MM.1S (cell line): ENCODE measurements at regions not wholly inside any gene's neighbourhood (a gene's known extent, or its start where the extent isn't known, plus 50 kb on each side); places are given as distances from the start of the nearest gene placed in this dataset.

Experiments
- CTCF ChIP-seq: fragments of 300-600 bp; sonication (generic); IDR thresholded peaks from 2 replicates; pipeline ENCODE4 v1.5.1; 2016; ENCODE audit warnings: antibody characterized with exemption, low read length, mixed read lengths
- EZH2 ChIP-seq: fragments of 300-600 bp; sonication (generic); optimal IDR thresholded peaks from 2 replicates; pipeline ENCODE3; 2017; ENCODE audit warnings: low read depth, mild to moderate bottlenecking, antibody characterized with exemption, low read length, mixed read lengths
- EZH2phosphoT487 ChIP-seq: fragments of 300-600 bp; sonication (generic); IDR thresholded peaks from 2 replicates; pipeline ENCODE4 v1.6.1; 2018; ENCODE audit warnings: antibody characterized with exemption, low read length

- TF ChIP-seq EZH2 (no peak), CTCF (no peak), EZH2phosphoT487 (no peak)
Measured at GRCh38 chr11:131108760-131109159, 192.5 kb upstream of the SNX19 start.
